WERI-Rb-1 (cell line): ENCODE measurements at regions not wholly inside any gene's neighbourhood (a gene's known extent, or its start where the extent isn't known, plus 50 kb on each side); places are given as distances from the start of the nearest gene placed in this dataset.
"Not testable (repeated sequence)": the region's sequence is repeated elsewhere in the genome, so short reads cannot be mapped to it uniquely, and the experiment has no call there.

Experiments
- DNase-seq: peaks from one replicate; pipeline ENCODE4 v3.0.0-alpha.2; 2020
- H3K27ac ChIP-seq: fragments of 250-450 bp; sonication (Bioruptor Pico); 2 replicates; pipeline ENCODE4 v1.5.1; 2020; ENCODE audit warnings: mild to moderate bottlenecking, moderate library complexity
- H3K27me3 ChIP-seq: fragments of 250-450 bp; sonication (Bioruptor Pico); 2 replicates; pipeline ENCODE4 v1.5.1; 2021; ENCODE audit warnings: mild to moderate bottlenecking, low read depth, moderate library complexity; ENCODE audit not compliant: insufficient read depth, severe bottlenecking
- H3K36me3 ChIP-seq: fragments of 250-450 bp; sonication (Bioruptor Pico); 2 replicates; pipeline ENCODE4 v1.5.1; 2020; ENCODE audit warnings: mild to moderate bottlenecking, moderate library complexity
- H3K4me3 ChIP-seq: 2 replicates; pipeline ENCODE4 v1.5.1; 2011; ENCODE audit warnings: low read depth, mild to moderate bottlenecking, control low read depth, low read length
- H3K9me3 ChIP-seq: fragments of 250-450 bp; sonication (Bioruptor Pico); 2 replicates; pipeline ENCODE4 v1.5.1; 2021; ENCODE audit warnings: mild to moderate bottlenecking, moderate library complexity; ENCODE audit not compliant: severe bottlenecking
- CTCF ChIP-seq: IDR thresholded peaks from 2 replicates; pipeline ENCODE4 v1.5.1; 2011; ENCODE audit warnings: low read depth, mild to moderate bottlenecking, control low read depth, inconsistent platforms, low read length

- H3K4me3 ChIP-seq = no peak overlapping the region
- TF ChIP-seq CTCF = no peak
- H3K9me3 ChIP-seq = peaks cover 3% of the 10 kb centered on the region
- DNase-seq = no peak
- no peaks in the 10 kb centered on the region for H3K36me3 ChIP-seq
- no peak overlapping the region for H3K27ac ChIP-seq
- no peaks in the 10 kb centered on the region for H3K27me3 ChIP-seq
Observed at GRCh38 chr13:102538938-102539337, 57.8 kb upstream of the TPP2 start.

- no peaks in the 10 kb centered on the region for H3K27me3 ChIP-seq
- H3K4me3 ChIP-seq = no peak overlapping the region
- H3K36me3 ChIP-seq = no peaks in the 10 kb centered on the region
- no peak for DNase-seq
- TF ChIP-seq CTCF = no peak
- H3K27ac ChIP-seq = no peak overlapping the region
- H3K9me3 ChIP-seq = peaks cover 3% of the 10 kb centered on the region
Observed at GRCh38 chr13:102536695-102537485, 59.9 kb upstream of the TPP2 start.

- Histone ChIP-seq H3K4me3 (no peak overlapping the region), H3K27ac (no peak overlapping the region), H3K27me3 (no peaks in the 10 kb centered on the region), H3K9me3 (peaks cover 3% of the 10 kb centered on the region), H3K36me3 (no peaks in the 10 kb centered on the region)
- no peak for TF ChIP-seq CTCF
- DNase-seq = no peak
Observed at GRCh38 chr13:102536196-102536595, 60.6 kb upstream of the TPP2 start.

- Histone ChIP-seq H3K9me3 (no peaks in the 10 kb centered on the region), H3K36me3 (no peaks in the 10 kb centered on the region), H3K4me3 (no peak overlapping the region), H3K27ac (no peak overlapping the region), H3K27me3 (no peaks in the 10 kb centered on the region)
- DNase-seq = no peak
- TF ChIP-seq CTCF = no peak
Observed at GRCh38 chr13:102530751-102531150, 66.0 kb upstream of the TPP2 start.

GRCh38 chr13:102522251-102522650, 74.5 kb upstream of the TPP2 start:
- not testable (repeated sequence) for H3K27ac ChIP-seq, H3K27me3 ChIP-seq, DNase-seq, H3K9me3 ChIP-seq, H3K4me3 ChIP-seq, H3K36me3 ChIP-seq

GRCh38 chr13:102517959-102518358, 78.8 kb upstream of the TPP2 start:
- no peak overlapping the region for H3K27ac ChIP-seq
- H3K36me3 ChIP-seq = no peaks in the 10 kb centered on the region
- H3K27me3 ChIP-seq = no peaks in the 10 kb centered on the region
- no peaks in the 10 kb centered on the region for H3K9me3 ChIP-seq
- DNase-seq = no peak
- no peak overlapping the region for H3K4me3 ChIP-seq
- no peak for TF ChIP-seq CTCF
